HFFc6 (cell line): ENCODE measurements at regions not wholly inside any gene's neighbourhood (a gene's known extent, or its start where the extent isn't known, plus 50 kb on each side); places are given as distances from the start of the nearest gene placed in this dataset.

Experiments used
- DNase-seq: peaks from one replicate; pipeline ENCODE4 v3.0.0-alpha.2; 2018
- H3K27ac Mint-ChIP-seq: 2 replicates; pipeline ENCODE4 v1.8.0; 2020; ENCODE audit warnings: mild to moderate bottlenecking, mixed read lengths
- H3K27me3 Mint-ChIP-seq: 2 replicates; pipeline ENCODE4 v1.8.0; 2021; ENCODE audit warnings: mild to moderate bottlenecking, moderate library complexity, mixed read lengths; ENCODE audit not compliant: insufficient read depth
- H3K36me3 Mint-ChIP-seq: 2 replicates; pipeline ENCODE4 v1.8.0; 2021; ENCODE audit warnings: low read depth, mixed read lengths
- H3K4me1 Mint-ChIP-seq: 2 replicates; pipeline ENCODE4 v1.8.0; 2020; ENCODE audit warnings: low read depth, mixed read lengths
- H3K4me3 Mint-ChIP-seq: 2 replicates; pipeline ENCODE4 v1.8.0; 2020; ENCODE audit warnings: mild to moderate bottlenecking, moderate library complexity, mixed read lengths
- H3K9me3 Mint-ChIP-seq: 2 replicates; pipeline ENCODE4 v1.8.0; 2020; ENCODE audit warnings: mild to moderate bottlenecking, mixed read lengths
- CTCF ChIP-seq: fragments of 200-600 bp; sonication (generic); IDR thresholded peaks from 2 replicates; pipeline ENCODE4 v1.5.0; 2021; ENCODE audit warnings: antibody characterized with exemption, mild to moderate bottlenecking

GRCh38 chr6:85364344-85364743, 85.5 kb upstream of the NT5E start:
- Mint-ChIP-seq H3K36me3 (peaks cover 12% of the 10 kb centered on the region), H3K27ac (peak overlapping the region; percentile 71), H3K9me3 (peaks cover 16% of the 10 kb centered on the region), H3K4me1 (peaks cover 51% of the 10 kb centered on the region), H3K4me3 (peak overlapping the region; percentile 39; the same call in 1 of the 2 replicates), H3K27me3 (no peaks in the 10 kb centered on the region; the same call in 1 of the 2 replicates)
- DNase-seq: peak; percentile 79
- TF ChIP-seq CTCF: no peak

- Mint-ChIP-seq H3K4me1 (peaks cover 54% of the 10 kb centered on the region), H3K36me3 (peaks cover 12% of the 10 kb centered on the region), H3K27me3 (no peaks in the 10 kb centered on the region; the same call in 1 of the 2 replicates), H3K27ac (peak overlapping the region; percentile 71), H3K4me3 (peak overlapping the region; percentile 39; the same call in 1 of the 2 replicates), H3K9me3 (peaks cover 16% of the 10 kb centered on the region)
- no peak for DNase-seq
- TF ChIP-seq CTCF: no peak
These were observed 86.0 kb upstream of the NT5E start for GRCh38 chr6:85363870-85364269.

DNA sequence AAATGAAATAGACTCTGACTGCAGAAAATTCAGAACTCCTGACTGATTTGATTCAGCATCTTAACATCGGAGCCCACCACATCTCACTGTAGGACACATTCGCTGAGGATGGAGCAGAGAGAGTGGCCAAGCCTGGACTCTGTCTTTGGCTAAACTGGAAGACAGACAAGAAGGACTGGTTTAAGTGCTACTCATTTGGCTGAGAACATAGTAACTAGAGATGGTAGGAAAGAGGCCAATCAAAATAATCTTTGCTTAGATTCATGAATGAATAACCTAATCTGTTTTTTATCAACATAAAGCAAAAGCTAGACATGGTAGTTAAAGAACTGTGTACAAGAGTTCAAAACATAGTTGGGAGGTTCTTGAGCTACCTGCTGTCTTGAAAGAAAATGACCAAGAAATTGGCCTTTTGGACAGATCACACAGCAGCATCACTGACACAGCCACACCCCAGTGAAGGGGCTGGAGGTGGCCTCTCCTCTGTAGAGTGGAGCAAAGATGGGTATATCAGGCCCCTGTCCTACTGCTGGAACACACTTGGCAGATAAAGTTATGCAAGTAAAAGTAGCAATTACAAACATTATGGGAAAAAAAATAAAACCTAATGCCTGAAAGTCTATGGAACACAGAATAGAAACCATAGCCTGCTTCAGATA, 87.1 kb upstream of the NT5E start:
- Mint-ChIP-seq H3K4me3 (no peak overlapping the region), H3K4me1 (peaks cover 64% of the 10 kb centered on the region)

DNA sequence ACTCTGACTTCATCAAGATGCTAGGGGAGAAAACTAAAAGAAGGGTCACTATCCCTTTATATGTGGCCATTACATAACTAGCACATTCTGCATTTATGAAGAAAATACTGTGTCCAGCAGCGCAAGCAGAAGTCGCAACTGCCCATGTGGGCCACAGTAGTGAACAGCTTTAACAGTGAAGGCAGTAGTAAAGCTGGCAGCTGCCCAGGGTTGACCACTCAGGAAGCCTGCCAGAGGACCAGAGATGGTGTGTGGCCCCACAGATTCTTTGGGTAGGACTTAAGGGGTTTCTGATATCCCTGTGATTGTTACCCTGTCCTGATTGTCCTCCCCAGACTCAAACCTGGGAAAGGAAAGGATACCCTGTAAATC, 88.3 kb upstream of the NT5E start:
- DNase-seq: no peak
- Mint-ChIP-seq H3K4me1 (peaks cover 70% of the 10 kb centered on the region), H3K27ac (peak overlapping the region; percentile 96), H3K4me3 (peak overlapping the region; percentile 57; the same call in 1 of the 2 replicates), H3K9me3 (peaks cover 8% of the 10 kb centered on the region), H3K27me3 (no peaks in the 10 kb centered on the region; the same call in 1 of the 2 replicates), H3K36me3 (peaks cover under 1% of the 10 kb centered on the region; the same call in 1 of the 2 replicates)
- TF ChIP-seq CTCF: no peak

More for the DNA sequence above, 87.1 kb upstream of the NT5E start:
- Mint-ChIP-seq H3K27ac (peak overlapping the region; percentile 96), H3K9me3 (peaks cover 16% of the 10 kb centered on the region), H3K27me3 (no peaks in the 10 kb centered on the region; the same call in 1 of the 2 replicates), H3K36me3 (peaks cover 8% of the 10 kb centered on the region)
- TF ChIP-seq CTCF: no peak
- no peak for DNase-seq

GRCh38 chr6:85360794-85361642, 88.9 kb upstream of the NT5E start:
- peak; percentile 97 for DNase-seq
- Mint-ChIP-seq H3K4me3 (peak overlapping the region; percentile 57), H3K9me3 (0 out of 2 replicates have a peak, but pooled peaks cover 2% of the 10 kb centered on the region), H3K36me3 (no peaks in the 10 kb centered on the region), H3K4me1 (peaks cover 74% of the 10 kb centered on the region), H3K27ac (peak overlapping the region; percentile 96), H3K27me3 (no peaks in the 10 kb centered on the region; the same call in 1 of the 2 replicates)
- no peak for TF ChIP-seq CTCF
